Stimulated activated CD4-positive, alpha-beta T cell treated with anti-CD3 and anti-CD28 coated beads, Interleukin-1b, Interleukin-23, amount 100 ng/mL, for 4 hours (primary cell): ENCODE measurements at regions not wholly inside any gene's neighbourhood (a gene's known extent, or its start where the extent isn't known, plus 50 kb on each side); places are given as distances from the start of the nearest gene placed in this dataset.

Experiments
- DNase-seq, 2 donors: peaks; one replicate each; pipeline ENCODE4 v3.0.0-alpha.2; 2020; ENCODE audit warnings: low read depth in 2 of 2

DNA sequence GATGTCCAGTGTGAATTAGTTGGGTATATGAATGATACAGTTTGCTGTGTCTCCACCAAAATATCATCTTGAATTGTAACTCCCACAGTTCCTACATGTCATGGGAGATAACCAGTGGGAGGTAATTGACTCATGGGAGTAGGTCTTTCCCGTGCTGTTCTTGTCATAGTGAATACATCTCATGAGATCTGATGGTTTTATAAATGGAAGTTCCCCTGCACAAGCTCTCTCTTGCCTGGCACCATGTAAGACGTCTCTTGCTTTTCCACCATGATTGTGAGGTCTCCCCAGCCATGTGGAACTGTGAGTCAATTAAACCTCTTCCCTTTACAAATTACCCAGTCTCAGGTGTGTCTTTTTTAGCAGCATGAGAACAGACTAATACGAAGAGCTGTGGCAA lies 223.0 kb downstream of the AJAP1 start:
- no peak for DNase-seq

DNA sequence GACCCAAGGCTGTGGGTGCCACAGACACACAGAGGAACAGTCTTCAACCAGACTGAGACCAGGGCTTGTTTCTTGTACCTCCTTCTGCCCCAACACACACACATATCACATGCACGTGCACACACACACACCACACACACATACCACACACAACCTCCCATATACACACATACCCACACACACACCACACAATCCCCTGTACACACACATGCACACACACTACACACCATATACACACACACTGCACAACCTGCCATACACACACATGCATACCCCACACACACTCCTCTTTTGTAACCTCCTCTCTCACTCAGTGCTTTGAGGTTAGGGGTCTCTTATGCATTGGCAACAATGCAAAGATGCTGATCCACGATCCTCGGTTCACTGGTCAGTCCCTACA lies 217.0 kb downstream of the AJAP1 start:
- DNase-seq = no peak

DNA sequence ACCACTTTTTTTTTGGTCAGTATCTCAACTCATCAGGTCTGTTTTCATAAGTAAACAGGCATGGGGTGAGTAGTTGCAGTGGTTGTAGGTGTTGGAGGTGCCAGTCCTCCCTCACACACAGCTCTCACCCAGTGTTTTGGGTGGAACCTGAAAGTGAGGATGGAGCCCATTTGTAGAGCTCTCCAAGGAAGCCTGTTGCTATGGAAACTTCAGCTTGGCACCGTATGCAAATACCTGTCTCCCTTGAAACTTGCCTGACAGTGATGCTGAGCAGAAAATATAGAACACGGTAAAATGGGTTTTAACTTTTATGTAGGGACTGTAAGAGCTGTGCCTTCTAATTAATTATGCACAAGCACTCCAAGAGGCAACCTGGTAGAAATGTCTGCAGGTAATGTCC lies 214.1 kb downstream of the AJAP1 start:
- DNase-seq = no peak

DNA sequence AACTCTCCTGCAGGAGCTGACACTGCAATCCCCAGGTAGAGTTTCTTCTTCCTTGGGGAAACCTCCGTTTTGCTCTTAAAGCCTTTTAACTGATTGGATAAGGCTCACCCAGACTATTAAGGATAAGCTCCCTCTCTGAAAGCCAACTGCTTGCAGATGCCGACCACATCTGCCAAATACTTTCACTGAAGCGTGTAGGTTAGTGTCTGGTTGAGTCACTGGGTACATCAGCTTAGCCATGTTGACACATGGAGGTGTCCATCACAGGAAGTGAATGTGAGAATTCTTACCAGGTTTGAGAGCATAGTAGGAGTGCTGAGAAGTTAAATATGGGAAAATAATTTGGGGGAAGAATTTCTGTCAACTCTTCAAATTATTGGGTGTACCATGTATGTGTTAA lies 202.0 kb downstream of the AJAP1 start:
- DNase-seq = no peak

DNA sequence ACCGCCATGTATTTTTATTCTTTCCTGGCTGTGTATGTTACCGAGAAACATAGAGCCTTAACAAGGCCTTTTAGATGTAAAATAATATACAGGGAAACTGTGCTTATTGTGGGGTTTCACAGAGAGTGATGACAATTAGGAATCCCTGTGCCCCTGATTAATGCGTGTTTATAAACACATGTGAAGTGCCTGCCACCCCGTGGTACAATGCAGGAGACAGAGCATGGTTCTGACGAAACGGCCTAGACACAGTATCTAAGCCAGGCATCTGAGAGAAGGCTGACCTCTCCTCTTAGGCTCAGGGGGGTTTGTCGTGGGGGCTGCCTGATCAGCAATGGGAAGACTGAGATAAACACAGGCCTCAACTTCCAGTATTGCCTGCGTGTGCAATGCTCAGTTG lies 200.0 kb downstream of the AJAP1 start:
- no peak for DNase-seq

DNA sequence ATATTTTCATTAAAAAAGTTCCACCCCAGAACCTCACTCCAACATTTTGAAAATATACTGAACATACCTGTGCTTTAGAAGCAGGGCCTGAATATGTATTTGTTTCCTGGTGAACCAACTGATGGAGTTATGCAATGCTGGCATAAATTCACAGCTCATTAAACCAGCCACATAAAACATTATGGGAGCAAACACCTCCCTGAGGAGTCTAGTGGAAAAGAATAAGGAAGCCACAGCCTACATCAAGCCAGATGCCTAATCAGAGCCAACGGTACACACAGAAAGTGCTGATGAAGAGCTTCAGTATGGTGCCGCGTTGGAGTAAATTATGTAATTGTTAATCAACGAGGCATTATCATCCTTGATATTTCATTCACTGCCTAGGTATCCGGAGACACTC lies 199.5 kb downstream of the AJAP1 start:
- DNase-seq = no peak

DNA sequence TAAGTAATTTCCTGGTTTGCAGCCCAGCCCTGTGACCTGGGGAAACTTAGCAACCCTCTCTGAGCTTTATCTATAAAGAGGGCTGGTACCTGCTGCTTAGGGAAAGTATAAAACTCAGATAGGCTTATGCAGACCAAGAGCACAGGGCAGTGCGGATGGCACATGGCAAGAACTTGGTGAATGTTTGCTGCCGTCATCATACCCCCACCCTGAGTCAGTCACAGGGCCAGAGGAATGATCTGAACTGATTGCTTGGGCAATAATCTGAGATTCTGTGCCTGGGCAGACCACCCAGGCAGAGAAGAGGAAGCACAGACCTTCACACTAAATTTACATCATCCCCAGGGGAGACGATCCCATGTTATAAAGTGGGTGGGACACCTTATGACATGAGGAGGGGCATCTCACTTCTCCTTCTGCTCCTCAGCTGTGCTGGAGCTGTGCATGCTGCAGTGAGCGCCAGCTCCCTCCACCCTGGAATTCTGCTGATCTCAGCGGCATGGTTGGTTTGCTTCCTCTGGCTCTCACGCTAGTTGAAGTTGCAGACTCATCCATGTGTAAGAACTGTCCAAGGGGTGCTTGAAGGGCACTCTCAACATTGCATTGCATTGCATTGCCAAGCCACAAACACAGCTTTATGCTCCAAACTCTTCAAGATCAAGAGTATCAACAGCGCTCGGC lies 197.1 kb downstream of the AJAP1 start:
- no peak for DNase-seq

DNA sequence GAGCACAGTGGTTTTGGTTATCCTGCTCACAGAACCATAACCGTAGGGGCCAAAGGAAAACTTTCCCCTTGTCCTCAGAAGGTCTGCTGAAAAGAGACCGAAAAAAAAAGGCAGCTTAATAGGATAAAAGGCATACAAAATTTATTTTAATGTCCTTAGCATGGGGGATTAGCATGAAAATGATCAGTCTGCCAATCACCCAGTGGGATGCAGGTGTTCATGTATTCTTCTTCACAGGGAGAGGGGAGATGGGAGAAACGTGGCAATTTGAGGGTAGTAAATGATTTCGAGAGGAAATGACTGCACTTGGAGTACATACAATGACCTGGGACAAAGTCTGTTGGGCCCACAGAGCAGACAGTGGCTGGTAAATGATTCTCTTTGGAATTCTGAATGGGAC lies 194.0 kb downstream of the AJAP1 start:
- no peak for DNase-seq

DNA sequence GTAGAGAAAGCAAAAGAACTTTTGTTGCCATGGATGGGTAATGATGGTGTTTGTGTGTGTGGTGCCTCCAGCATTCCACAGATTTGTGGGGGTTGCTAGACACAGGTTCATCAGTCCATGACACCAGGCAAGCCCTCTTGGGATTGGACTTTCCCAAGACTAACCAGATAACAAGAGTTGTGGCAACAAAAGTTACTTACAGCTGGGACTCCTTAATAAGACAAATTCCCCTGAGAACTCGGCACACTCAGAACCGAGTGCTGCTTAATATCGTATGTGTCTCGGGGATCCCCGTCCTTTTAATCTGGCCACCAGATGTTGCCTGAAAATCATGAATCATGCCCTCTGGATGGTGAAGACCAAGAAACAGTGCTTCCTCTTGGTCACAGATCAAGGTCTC lies 193.3 kb downstream of the AJAP1 start:
- DNase-seq = no peak
